ENCODE measurements at regions not wholly inside any gene's neighbourhood (a gene's known extent, or its start where the extent isn't known, plus 50 kb on each side); places are given as distances from the start of the nearest gene placed in this dataset.
"Not testable (repeated sequence)": the region's sequence is repeated elsewhere in the genome, so short reads cannot be mapped to it uniquely, and the experiment has no call there.

GRCh38 chr11:116667318-116667717, 105.5 kb downstream of the BUD13 start:
- DNase-seq (ENCODE audit: extremely low read depth in 1 of 2, low read depth in 1 of 2) = not testable (repeated sequence)

- DNase-seq (ENCODE audit: extremely low read depth in 1 of 2, low read depth in 1 of 2) = not testable (repeated sequence)
Measured at GRCh38 chr11:116666673-116667249, 106.0 kb downstream of the BUD13 start.

- DNase-seq (ENCODE audit: extremely low read depth in 1 of 2, low read depth in 1 of 2) = no peak
Measured at GRCh38 chr11:116665523-116665922, 107.3 kb downstream of the BUD13 start.

GRCh38 chr11:116661056-116661455, 111.7 kb downstream of the BUD13 start:
- DNase-seq (ENCODE audit: extremely low read depth in 1 of 2, low read depth in 1 of 2) = no peak

- DNase-seq (ENCODE audit: extremely low read depth in 1 of 2, low read depth in 1 of 2) = no peak
Measured at GRCh38 chr11:116660011-116660410, 112.8 kb downstream of the BUD13 start.

- DNase-seq (ENCODE audit: extremely low read depth in 1 of 2, low read depth in 1 of 2) = no peak
Measured at GRCh38 chr11:116658876-116659535, 113.8 kb downstream of the BUD13 start.

GRCh38 chr11:116657842-116658825, 114.7 kb downstream of the BUD13 start:
- no peak for DNase-seq (ENCODE audit: extremely low read depth in 1 of 2, low read depth in 1 of 2)

GRCh38 chr11:116656011-116656410, 116.8 kb downstream of the BUD13 start:
- no peak for DNase-seq (ENCODE audit: extremely low read depth in 1 of 2, low read depth in 1 of 2)

GRCh38 chr11:116654526-116654925, 118.3 kb downstream of the BUD13 start:
- no peak for DNase-seq (ENCODE audit: extremely low read depth in 1 of 2, low read depth in 1 of 2)

- no peak for DNase-seq (ENCODE audit: extremely low read depth in 1 of 2, low read depth in 1 of 2)
Measured at GRCh38 chr11:116653206-116653605, 119.6 kb downstream of the BUD13 start.

GRCh38 chr11:116651737-116652237, 121.0 kb downstream of the BUD13 start:
- DNase-seq (ENCODE audit: extremely low read depth in 1 of 2, low read depth in 1 of 2) = no peak

GRCh38 chr11:116651098-116651736, 121.6 kb downstream of the BUD13 start:
- no peak for DNase-seq (ENCODE audit: extremely low read depth in 1 of 2, low read depth in 1 of 2)

GRCh38 chr11:116650052-116650451, 122.7 kb downstream of the BUD13 start:
- DNase-seq (ENCODE audit: extremely low read depth in 1 of 2, low read depth in 1 of 2) = no peak

- DNase-seq (ENCODE audit: extremely low read depth in 1 of 2, low read depth in 1 of 2) = no peak
Measured at GRCh38 chr11:116649268-116649667, 123.5 kb downstream of the BUD13 start.

GRCh38 chr11:116648247-116649174, 124.3 kb downstream of the BUD13 start:
- DNase-seq (ENCODE audit: extremely low read depth in 1 of 2, low read depth in 1 of 2) = no peak

- DNase-seq (ENCODE audit: extremely low read depth in 1 of 2, low read depth in 1 of 2) = no peak
Measured at GRCh38 chr11:116647305-116648080, 125.3 kb downstream of the BUD13 start.

GRCh38 chr11:116646191-116646590, 126.6 kb downstream of the BUD13 start:
- DNase-seq (ENCODE audit: extremely low read depth in 1 of 2, low read depth in 1 of 2) = no peak

- DNase-seq (ENCODE audit: extremely low read depth in 1 of 2, low read depth in 1 of 2) = no peak
Measured at GRCh38 chr11:116644941-116645305, 127.9 kb downstream of the BUD13 start.

Data from activated CD8-positive, alpha-beta memory T cell treated with anti-CD3 and anti-CD28 coated beads for 1 hour (primary cell).